Esophagus squamous epithelium (tissue), 5 donors: ENCODE measurements at regions not wholly inside any gene's neighbourhood (a gene's known extent, or its start where the extent isn't known, plus 50 kb on each side); places are given as distances from the start of the nearest gene placed in this dataset.

Source experiments
- DNase-seq: peaks from one replicate; lab custom pipeline; 2025; lab: John Stamatoyannopoulos, UW
- H3K27ac ChIP-seq, 4 donors: fragments of 200-600 bp; sonication (generic); one replicate each; pipeline ENCODE4 v1.5.1; 2016 to 2019; ENCODE audit warnings: mild to moderate bottlenecking in 1 of 4
- H3K27me3 ChIP-seq, 4 donors: fragments of 200-600 bp; sonication (generic); 1 replicate in 3 of 4; 2 replicates in 1 of 4; pipeline versions ENCODE4 v1.5.1 to v1.6.0; 2017 to 2021; ENCODE audit warnings: antibody characterized with exemption in 1 of 4
- H3K36me3 ChIP-seq, 3 donors: fragments of 200-600 bp; sonication (generic); one replicate each; pipeline ENCODE4 v1.5.1; 2016 to 2019
- H3K4me1 ChIP-seq, 3 donors: fragments of 200-600 bp; sonication (generic); one replicate each; pipeline ENCODE4 v1.5.1; 2017 to 2019
- H3K4me3 ChIP-seq, 4 donors: fragments of 200-600 bp; sonication (generic); 1 replicate in 3 of 4; 2 replicates in 1 of 4; pipeline ENCODE4 v1.5.1; 2016 to 2019; ENCODE audit warnings: mild to moderate bottlenecking in 2 of 4, moderate library complexity in 1 of 4
- H3K9me3 ChIP-seq, 3 donors: fragments of 200-600 bp; sonication (generic); one replicate each; pipeline ENCODE4 v1.5.1; 2016 to 2019
- CTCF ChIP-seq, 6 experiments: fragments of 450-650 bp in 4 of 6; fragments of 200-600 bp in 2 of 6; sonication (generic) in 2 of 6; IDR thresholded peaks; one replicate each; pipeline ENCODE4 v1.5.1; 2016 to 2019; ENCODE audit warnings: antibody characterized with exemption in 6 of 6, mild to moderate bottlenecking in 4 of 6, moderate library complexity in 4 of 6
- POLR2A ChIP-seq, 4 donors: fragments of 450-650 bp; IDR thresholded peaks; one replicate each; pipeline ENCODE4 v1.6.1; 2017; ENCODE audit warnings: antibody characterized with exemption in 4 of 4, mild to moderate bottlenecking in 4 of 4, moderate library complexity in 3 of 4
- WGBS, 2 donors: methylation state at CpG; one replicate each; pipeline ENCODE4 v1.1.5; 2018; 5-methylcytosine and 5-hydroxymethylcytosine counted together
- intact Hi-C: fragments of 100-400 bp; cut with DNase I; formaldehyde crosslinking; loops from one replicate; pipeline ENCODE4 v1.15.0; 2022
- donor health status: DM: yes; HTN: yes; CAD: no.

- H3K9me3 ChIP-seq: peaks cover 0 to 7% (median 0%) of the 10 kb centered on the region in 3 donors
- H3K27me3 ChIP-seq: no peaks in the 10 kb centered on the region
- no peaks in the 10 kb centered on the region for H3K4me1 ChIP-seq
- H3K27ac ChIP-seq: no peak overlapping the region
- intact Hi-C loops: no loop called here
- DNase-seq: no peak
- TF ChIP-seq POLR2A (IDR thresholded peaks at IDR 0.05) (no peak), CTCF (IDR thresholded peaks at IDR 0.05) (no peak)
- WGBS, 2 donors: 60 to 84% methylated on average over 1 of the region's 1 CpG
- no peaks in the 10 kb centered on the region for H3K36me3 ChIP-seq
- H3K4me3 ChIP-seq: no peak overlapping the region
Measured at GRCh38 chr18:40824291-40824690, 1130.7 kb upstream of the PIK3C3 start.

GRCh38 chr18:40821596-40822243 lies 1133.3 kb upstream of the PIK3C3 start:
- no peak overlapping the region for H3K27ac ChIP-seq
- H3K36me3 ChIP-seq: no peaks in the 10 kb centered on the region
- no peak for DNase-seq
- WGBS, 2 donors: 33 to 95% methylated on average over 1 to 3 of the region's 6 CpGs
- intact Hi-C loops: no loop called here
- TF ChIP-seq CTCF (IDR thresholded peaks at IDR 0.05) (no peak), POLR2A (IDR thresholded peaks at IDR 0.05) (no peak)
- no peaks in the 10 kb centered on the region for H3K4me1 ChIP-seq
- H3K27me3 ChIP-seq: no peaks in the 10 kb centered on the region
- H3K4me3 ChIP-seq: no peak overlapping the region
- H3K9me3 ChIP-seq: peaks cover 0 to 7% (median 0%) of the 10 kb centered on the region in 3 donors

- Histone ChIP-seq H3K36me3 (no peaks in the 10 kb centered on the region), H3K27ac (no peak overlapping the region), H3K4me1 (no peaks in the 10 kb centered on the region), H3K27me3 (no peaks in the 10 kb centered on the region), H3K4me3 (no peak overlapping the region), H3K9me3 (no peaks in the 10 kb centered on the region)
- WGBS, 2 donors: 68 to 69% methylated on average over 1 of the region's 1 CpG
- TF ChIP-seq CTCF (IDR thresholded peaks at IDR 0.05) (no peak), POLR2A (IDR thresholded peaks at IDR 0.05) (no peak)
- intact Hi-C loops: no loop called here
- no peak for DNase-seq
Measured at GRCh38 chr18:40812981-40813515, 1142.0 kb upstream of the PIK3C3 start.

GRCh38 chr18:40810372-40810771 lies 1144.7 kb upstream of the PIK3C3 start:
- Histone ChIP-seq H3K9me3 (no peaks in the 10 kb centered on the region), H3K27ac (no peak overlapping the region), H3K4me1 (no peaks in the 10 kb centered on the region), H3K4me3 (no peak overlapping the region), H3K27me3 (no peaks in the 10 kb centered on the region), H3K36me3 (no peaks in the 10 kb centered on the region)
- no peak for TF ChIP-seq CTCF (IDR thresholded peaks at IDR 0.05)
- no peak for DNase-seq
- intact Hi-C loops: no loop called here

GRCh38 chr18:40789286-40789685 lies 1165.7 kb upstream of the PIK3C3 start:
- Histone ChIP-seq H3K4me1 (no peaks in the 10 kb centered on the region), H3K36me3 (no peaks in the 10 kb centered on the region), H3K27ac (no peak overlapping the region), H3K4me3 (no peak overlapping the region), H3K9me3 (no peaks in the 10 kb centered on the region), H3K27me3 (no peaks in the 10 kb centered on the region)
- TF ChIP-seq POLR2A (IDR thresholded peaks at IDR 0.05) (no peak), CTCF (IDR thresholded peaks at IDR 0.05) (no peak)
- DNase-seq: no peak
- WGBS, 2 donors: 53 to 59% methylated on average over 4 of the region's 4 CpGs
- intact Hi-C loops: no loop called here
